Right ventricle myocardium superior (tissue), 1 donor: ENCODE measurements at regions not wholly inside any gene's neighbourhood (a gene's known extent, or its start where the extent isn't known, plus 50 kb on each side); places are given as distances from the start of the nearest gene placed in this dataset.

Experiments
- ATAC-seq: fragments of 200-7000 bp; cut with Tn5 transposase; one replicate; pipeline ENCODE4 v1.9.1; 2020; ENCODE audit warnings: mild to moderate bottlenecking; ENCODE audit not compliant: poor library complexity
- DNase-seq: peaks from one replicate; pipeline ENCODE4 v3.0.0-alpha.2; 2020
- intact Hi-C: fragments of 100-400 bp; cut with DNase I; formaldehyde crosslinking; loops from one replicate; pipeline ENCODE4 v1.11.2; 2022
- donor health status: DM: no; HTN: yes; CAD: no; lungs with severe emphysema.

GRCh38 chr13:107493266-107493665 lies 722.1 kb downstream of the LIG4 start:
- no peak for ATAC-seq
- DNase-seq = no peak
- intact Hi-C loops = no loop called here

- ATAC-seq (no peak), DNase-seq (no peak)
- intact Hi-C loops = no loop called here
Observed at GRCh38 chr13:107482688-107483087, 732.6 kb downstream of the LIG4 start.

GRCh38 chr13:107480130-107480529 lies 735.2 kb downstream of the LIG4 start:
- ATAC-seq (no peak), DNase-seq (no peak)
- intact Hi-C loops = no loop called here

- intact Hi-C loops = no loop called here
- no peak for DNase-seq
Observed at GRCh38 chr13:107477772-107478379, 737.5 kb downstream of the LIG4 start.

GRCh38 chr13:107475753-107476453 lies 739.4 kb downstream of the LIG4 start:
- intact Hi-C loops = no loop called here
- DNase-seq (no peak), ATAC-seq (no peak)

More at GRCh38 chr13:107477772-107478379, 737.5 kb downstream of the LIG4 start:
- ATAC-seq = no peak

- ATAC-seq (no peak), DNase-seq (no peak)
- intact Hi-C loops = no loop called here
Observed at GRCh38 chr13:107473253-107473652, 742.1 kb downstream of the LIG4 start.

GRCh38 chr13:107466326-107467099 lies 748.8 kb downstream of the LIG4 start:
- no peak for DNase-seq
- intact Hi-C loops = no loop called here
- ATAC-seq = no peak

- DNase-seq (no peak), ATAC-seq (no peak)
- intact Hi-C loops = no loop called here
Observed at GRCh38 chr13:107462501-107462900, 752.8 kb downstream of the LIG4 start.

GRCh38 chr13:107461751-107462150 lies 753.6 kb downstream of the LIG4 start:
- DNase-seq = no peak
- ATAC-seq = no peak
- intact Hi-C loops = no loop called here

GRCh38 chr13:107459430-107459829 lies 755.9 kb downstream of the LIG4 start:
- no peak for DNase-seq
- ATAC-seq = no peak
- intact Hi-C loops = no loop called here

- intact Hi-C loops = no loop called here
- DNase-seq (no peak), ATAC-seq (no peak)
Observed at GRCh38 chr13:107458269-107458668, 757.1 kb downstream of the LIG4 start.

- ATAC-seq (no peak), DNase-seq (no peak)
- intact Hi-C loops = no loop called here
Observed at GRCh38 chr13:107457686-107458085, 757.6 kb downstream of the LIG4 start.

- DNase-seq (no peak), ATAC-seq (no peak)
- intact Hi-C loops = no loop called here
Observed at GRCh38 chr13:107456431-107456830, 758.9 kb downstream of the LIG4 start.

GRCh38 chr13:107452833-107453232 lies 762.5 kb downstream of the LIG4 start:
- no peak for ATAC-seq
- DNase-seq = no peak
- intact Hi-C loops = no loop called here

- DNase-seq (no peak), ATAC-seq (no peak)
- intact Hi-C loops = no loop called here
Observed at GRCh38 chr13:107450931-107451330, 764.4 kb downstream of the LIG4 start.

GRCh38 chr13:107450431-107450830 lies 764.9 kb downstream of the LIG4 start:
- DNase-seq = no peak
- no peak for ATAC-seq
- intact Hi-C loops = no loop called here

- DNase-seq (no peak), ATAC-seq (no peak)
- intact Hi-C loops = no loop called here
Observed at GRCh38 chr13:107447591-107447990, 767.7 kb downstream of the LIG4 start.

- intact Hi-C loops = no loop called here
- DNase-seq (no peak), ATAC-seq (no peak)
Observed at GRCh38 chr13:107441279-107441678, 774.1 kb downstream of the LIG4 start.

GRCh38 chr13:107438251-107438650 lies 777.1 kb downstream of the LIG4 start:
- intact Hi-C loops = no loop called here
- DNase-seq = no peak
- ATAC-seq = no peak

GRCh38 chr13:107434347-107434746 lies 781.0 kb downstream of the LIG4 start:
- ATAC-seq = no peak
- no peak for DNase-seq
- intact Hi-C loops = no loop called here
